ENCODE measurements at regions not wholly inside any gene's neighbourhood (a gene's known extent, or its start where the extent isn't known, plus 50 kb on each side); places are given as distances from the start of the nearest gene placed in this dataset.

GRCh38 chr7:101690061-101690460 is 61.0 kb upstream of the MYL10 start:
- no peak for FAIRE-seq
- Histone ChIP-seq H3K4me2 (ENCODE audit: insufficient read depth, low read length) (no peak overlapping the region), H3K9ac (replicated peaks; ENCODE audit: extremely low read depth, insufficient read depth, low read length) (no peak overlapping the region), H3K4me3 (replicated peaks in 1 of 3; ENCODE audit: insufficient read depth in 1 of 3, low read depth in 1 of 3, low read length in 3 of 3) (no peak overlapping the region), H3K36me3 (ENCODE audit: control insufficient read depth in 2 of 2, extremely low read depth in 1 of 2, insufficient read depth in 2 of 2, low read length in 2 of 2) (no peaks in the 10 kb centered on the region), H3K27me3 (ENCODE audit: control insufficient read depth in 2 of 2, insufficient read depth in 2 of 2, low read length in 2 of 2) (no peaks in the 10 kb centered on the region), H3K27ac (ENCODE audit: insufficient read depth, low read depth, low read length) (no peak overlapping the region), H3K79me2 (ENCODE audit: control insufficient read depth, insufficient read depth, low read length) (no peaks in the 10 kb centered on the region), H3K9me1 (replicated peaks; ENCODE audit: control insufficient read depth, extremely low read depth, insufficient read depth, low read length) (no peaks in the 10 kb centered on the region), H2AFZ (ENCODE audit: low read depth, low read length) (no peak overlapping the region), H4K20me1 (replicated peaks; ENCODE audit: control insufficient read depth, extremely low read depth, insufficient read depth, low read length) (no peaks in the 10 kb centered on the region), H3K4me1 (ENCODE audit: control insufficient read depth, extremely low read depth, insufficient read depth, low read length) (peaks cover 6% of the 10 kb centered on the region), H3K9me3 (replicated peaks; ENCODE audit: control insufficient read depth, insufficient read depth, low read length) (no peaks in the 10 kb centered on the region)
- no TSS peak for BruUV-seq (replicated peaks)
- TF ChIP-seq GATA2 (IDR thresholded peaks at IDR 0.05; ENCODE audit: insufficient read depth, insufficient read length, low read depth, low read length) (no peak), POLR2A (IDR thresholded peaks at IDR 0.05; ENCODE audit: low read depth, low read length) (no peak), MAX (IDR thresholded peaks at IDR 0.05; ENCODE audit: insufficient read depth, insufficient read length) (no peak), FOS (IDR thresholded peaks at IDR 0.05; ENCODE audit: borderline replicate concordance, insufficient read depth, low read length) (no peak), EZH2 (IDR thresholded peaks at IDR 0.05; ENCODE audit: borderline replicate concordance, low read depth, low read length, severe bottlenecking) (no peak), CTCF (IDR thresholded peaks at IDR 0.05; ENCODE audit: extremely low read depth in 1 of 2, insufficient read depth in 1 of 2, low read depth in 1 of 2, low read length in 2 of 2) (no peak), JUN (IDR thresholded peaks at IDR 0.05; ENCODE audit: borderline replicate concordance, insufficient read depth, insufficient read length, low read depth) (no peak), POLR2AphosphoS5 (IDR thresholded peaks at IDR 0.05; ENCODE audit: insufficient read depth, low read depth, low read length) (no peak), MYC (IDR thresholded peaks at IDR 0.05; ENCODE audit: low read depth, low read length) (no peak)
- ChIA-PET CTCF (interaction anchor here (0.8 to 2.7 kb wide), 5 partner anchors 53 to 545 kb away, joined by 3 to 12 read pairs (median 9); no protein-coding TSS in a partner anchor), POLR2A (no interaction called here)
- dilution Hi-C loops (cut with MboI; ENCODE audit: extremely low pct_ligation_motif_present, low sequenced_read_pairs) = no loop called here
- intact Hi-C loops (cut with micrococcal nuclease) = loop anchor here (5.0 kb wide), 1 partner anchor 52 kb away; no protein-coding TSS in a partner anchor
- DNase-seq (ENCODE audit: low read depth, low spot score) = no peak
